ENCODE measurements at regions not wholly inside any gene's neighbourhood (a gene's known extent, or its start where the extent isn't known, plus 50 kb on each side); places are given as distances from the start of the nearest gene placed in this dataset.

DNA sequence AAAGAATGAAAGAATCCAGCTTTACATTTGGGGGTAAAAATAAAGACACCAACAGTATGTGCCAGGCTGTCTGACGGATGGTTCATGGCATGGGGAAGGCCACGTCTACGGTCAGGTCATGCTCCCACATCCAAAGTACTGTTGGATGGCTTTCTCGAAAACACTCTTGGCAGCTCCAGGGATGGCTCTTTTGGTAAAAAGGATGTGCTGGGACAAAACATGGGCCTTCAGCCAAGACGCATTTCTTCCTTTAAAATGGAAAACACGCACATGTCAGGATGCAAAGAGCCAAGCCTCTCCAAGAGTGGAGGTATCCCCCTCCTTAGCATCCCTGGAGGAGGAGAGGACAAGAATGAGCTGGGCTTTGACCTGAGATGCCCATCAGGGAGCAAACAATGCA, 376.5 kb upstream of the KLHL29 start:
- Mint-ChIP-seq H3K4me1 (ENCODE audit: low read depth) (no peaks in the 10 kb centered on the region), H3K9me3 (no peaks in the 10 kb centered on the region), H3K36me3 (ENCODE audit: low read depth) (no peaks in the 10 kb centered on the region), H3K27ac (no peak overlapping the region), H3K4me3 (no peak overlapping the region), H3K27me3 (no peaks in the 10 kb centered on the region)
- no peak for DNase-seq

DNA sequence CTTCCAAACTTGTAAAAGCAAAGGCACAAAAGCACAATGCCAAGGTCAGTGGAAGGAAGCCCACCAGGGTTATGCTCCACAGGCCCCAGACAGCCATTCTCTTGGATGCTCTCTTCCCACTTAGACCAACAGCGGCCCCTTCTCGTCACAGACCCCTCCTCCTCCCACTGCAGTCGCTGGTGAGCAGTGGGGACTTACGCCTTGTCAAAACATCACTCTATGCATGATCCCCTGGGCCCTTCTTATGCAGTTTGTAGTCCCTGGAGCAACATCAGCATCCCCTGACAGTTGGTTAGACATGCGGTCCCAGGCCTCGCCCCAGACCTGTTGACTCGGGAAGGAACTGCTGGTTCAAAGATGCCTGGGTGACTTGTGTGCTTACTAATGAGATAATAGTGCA, 376.0 kb upstream of the KLHL29 start:
- Mint-ChIP-seq H3K27ac (no peak overlapping the region), H3K4me1 (ENCODE audit: low read depth) (no peaks in the 10 kb centered on the region), H3K27me3 (no peaks in the 10 kb centered on the region), H3K36me3 (ENCODE audit: low read depth) (no peaks in the 10 kb centered on the region), H3K4me3 (no peak overlapping the region), H3K9me3 (no peaks in the 10 kb centered on the region)
- DNase-seq: no peak

DNA sequence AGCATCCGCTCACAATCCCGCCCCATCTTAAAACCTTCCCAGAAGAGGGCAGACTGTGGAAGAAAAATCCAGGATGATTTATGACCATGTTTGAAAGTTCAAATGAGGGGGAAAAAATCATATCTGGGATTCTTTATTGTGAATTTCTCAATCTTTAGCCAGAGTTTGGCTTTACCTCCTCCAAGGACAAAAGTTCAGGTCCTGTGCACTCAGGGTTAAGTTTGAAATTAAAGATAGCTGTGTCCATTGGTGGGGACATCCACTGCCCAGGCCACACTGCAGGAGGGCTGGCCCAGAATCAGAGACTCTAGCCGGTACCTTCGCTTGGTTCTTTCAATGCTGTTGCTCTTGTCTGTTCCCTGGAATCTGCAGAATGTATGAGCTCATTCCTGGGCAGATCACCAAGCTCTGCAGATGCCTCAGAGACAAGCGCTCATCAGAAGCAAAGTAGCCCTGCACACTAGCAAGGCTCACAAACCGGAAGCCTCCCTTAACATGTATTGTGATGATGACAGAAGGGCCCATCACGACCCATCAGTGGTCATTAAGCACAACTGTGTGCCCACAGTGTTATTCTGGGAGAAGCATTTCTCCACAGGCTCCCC, 375.3 kb upstream of the KLHL29 start:
- no peaks in the 10 kb centered on the region for H3K9me3 Mint-ChIP-seq
- H3K36me3 Mint-ChIP-seq (ENCODE audit: low read depth): no peaks in the 10 kb centered on the region
- H3K27ac Mint-ChIP-seq: no peak overlapping the region
- H3K27me3 Mint-ChIP-seq: no peaks in the 10 kb centered on the region
- DNase-seq: no peak
- H3K4me3 Mint-ChIP-seq: no peak overlapping the region
- H3K4me1 Mint-ChIP-seq (ENCODE audit: low read depth): no peaks in the 10 kb centered on the region

DNA sequence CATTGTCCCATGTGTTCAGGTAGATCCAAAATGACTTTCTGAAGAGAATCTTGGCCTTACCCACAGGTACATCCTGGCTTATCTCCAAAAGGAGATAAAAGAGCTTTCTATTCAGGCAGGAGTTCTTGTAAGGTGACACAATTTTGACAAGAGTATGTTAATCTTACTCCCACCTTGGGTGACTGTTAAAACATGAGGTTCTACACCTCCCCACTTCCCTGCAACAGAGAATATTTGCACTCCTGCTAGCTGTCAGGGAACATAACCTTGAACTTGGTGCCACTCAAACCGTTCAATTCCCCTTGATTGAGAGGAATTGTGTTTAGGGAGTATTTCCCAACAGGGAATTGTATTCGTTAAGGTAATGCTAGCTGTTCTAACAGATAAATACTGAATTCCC, 372.5 kb upstream of the KLHL29 start:
- Mint-ChIP-seq H3K27me3 (no peaks in the 10 kb centered on the region), H3K4me3 (no peak overlapping the region), H3K9me3 (no peaks in the 10 kb centered on the region), H3K27ac (no peak overlapping the region), H3K36me3 (ENCODE audit: low read depth) (no peaks in the 10 kb centered on the region), H3K4me1 (ENCODE audit: low read depth) (no peaks in the 10 kb centered on the region)
- no peak for DNase-seq

DNA sequence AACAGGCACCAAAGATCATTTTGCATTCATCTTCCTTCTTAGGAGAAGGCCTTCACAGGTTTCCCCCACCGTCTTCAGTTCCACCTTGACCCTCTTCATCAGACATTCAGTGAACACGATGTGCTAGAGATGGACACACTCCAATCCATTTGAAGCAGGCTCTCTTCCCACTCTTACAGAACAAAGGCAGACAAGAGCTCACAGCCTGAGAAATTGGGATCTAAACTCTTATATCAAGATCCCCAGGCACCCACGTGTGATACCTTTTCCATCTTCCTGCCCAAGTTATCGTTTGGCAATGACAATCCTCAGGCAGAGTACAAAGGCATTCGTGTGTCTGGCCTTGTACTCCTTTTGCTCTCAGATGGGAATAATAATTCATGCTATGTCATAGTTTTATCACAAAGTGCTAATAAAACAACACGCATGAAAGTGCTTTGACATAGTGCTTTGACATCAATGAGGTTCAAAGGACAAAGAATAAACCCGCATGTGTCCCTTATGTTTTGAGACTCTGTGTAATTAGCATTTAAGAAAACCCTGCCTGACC, 369.3 kb upstream of the KLHL29 start:
- no peak overlapping the region for H3K27ac Mint-ChIP-seq

DNA sequence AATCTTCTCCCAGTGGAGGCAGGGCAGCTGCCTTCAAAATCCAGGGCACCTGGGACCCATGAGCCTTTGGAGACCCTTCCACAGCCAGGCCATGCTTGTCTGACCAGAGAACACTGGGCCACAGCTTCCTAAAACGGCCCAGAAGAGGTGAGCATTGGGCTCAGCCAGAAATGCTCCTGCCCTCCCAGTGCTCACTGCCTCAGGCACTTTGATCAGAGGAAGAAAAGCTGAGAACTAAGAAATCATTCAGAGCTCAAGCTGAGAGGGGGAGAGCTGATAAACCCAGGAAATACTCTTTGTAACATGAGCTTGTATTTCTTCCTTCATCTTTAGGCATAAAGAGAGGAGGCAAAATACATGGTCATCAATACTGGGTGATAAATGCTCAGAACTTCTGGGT, 365.5 kb upstream of the KLHL29 start:
- Mint-ChIP-seq H3K27ac (no peak overlapping the region), H3K9me3 (no peaks in the 10 kb centered on the region), H3K27me3 (no peaks in the 10 kb centered on the region)

More for the DNA sequence above, 369.3 kb upstream of the KLHL29 start:
- H3K27me3 Mint-ChIP-seq: no peaks in the 10 kb centered on the region
- DNase-seq: no peak
- H3K36me3 Mint-ChIP-seq (ENCODE audit: low read depth): no peaks in the 10 kb centered on the region
- no peaks in the 10 kb centered on the region for H3K9me3 Mint-ChIP-seq
- H3K4me3 Mint-ChIP-seq: no peak overlapping the region
- H3K4me1 Mint-ChIP-seq (ENCODE audit: low read depth): no peaks in the 10 kb centered on the region

DNA sequence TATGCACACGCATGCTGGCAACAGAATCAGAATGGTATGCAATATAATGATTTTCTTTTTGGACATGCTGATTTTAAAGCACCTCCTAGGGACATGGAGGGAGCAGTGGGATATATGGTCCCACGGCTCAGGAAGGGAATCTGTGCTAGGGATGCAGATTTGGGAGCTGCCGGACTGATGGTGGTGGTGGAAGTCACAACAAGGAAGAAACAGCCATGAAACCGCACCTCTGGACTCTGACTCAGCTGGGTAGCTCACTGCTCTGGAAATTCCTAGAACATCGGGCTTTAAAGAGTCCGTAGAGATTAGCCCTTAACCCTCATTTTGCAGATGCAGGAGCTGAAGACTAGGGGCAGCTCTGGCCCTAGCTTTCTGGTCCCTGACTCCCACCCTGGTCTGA, 364.3 kb upstream of the KLHL29 start:
- Mint-ChIP-seq H3K27me3 (no peaks in the 10 kb centered on the region), H3K36me3 (ENCODE audit: low read depth) (no peaks in the 10 kb centered on the region), H3K27ac (no peak overlapping the region), H3K4me3 (no peak overlapping the region), H3K4me1 (ENCODE audit: low read depth) (no peaks in the 10 kb centered on the region), H3K9me3 (no peaks in the 10 kb centered on the region)
- no peak for DNase-seq

More for the DNA sequence above, 365.5 kb upstream of the KLHL29 start:
- DNase-seq: no peak
- no peaks in the 10 kb centered on the region for H3K36me3 Mint-ChIP-seq (ENCODE audit: low read depth)
- no peaks in the 10 kb centered on the region for H3K4me1 Mint-ChIP-seq (ENCODE audit: low read depth)
- no peak overlapping the region for H3K4me3 Mint-ChIP-seq

DNA sequence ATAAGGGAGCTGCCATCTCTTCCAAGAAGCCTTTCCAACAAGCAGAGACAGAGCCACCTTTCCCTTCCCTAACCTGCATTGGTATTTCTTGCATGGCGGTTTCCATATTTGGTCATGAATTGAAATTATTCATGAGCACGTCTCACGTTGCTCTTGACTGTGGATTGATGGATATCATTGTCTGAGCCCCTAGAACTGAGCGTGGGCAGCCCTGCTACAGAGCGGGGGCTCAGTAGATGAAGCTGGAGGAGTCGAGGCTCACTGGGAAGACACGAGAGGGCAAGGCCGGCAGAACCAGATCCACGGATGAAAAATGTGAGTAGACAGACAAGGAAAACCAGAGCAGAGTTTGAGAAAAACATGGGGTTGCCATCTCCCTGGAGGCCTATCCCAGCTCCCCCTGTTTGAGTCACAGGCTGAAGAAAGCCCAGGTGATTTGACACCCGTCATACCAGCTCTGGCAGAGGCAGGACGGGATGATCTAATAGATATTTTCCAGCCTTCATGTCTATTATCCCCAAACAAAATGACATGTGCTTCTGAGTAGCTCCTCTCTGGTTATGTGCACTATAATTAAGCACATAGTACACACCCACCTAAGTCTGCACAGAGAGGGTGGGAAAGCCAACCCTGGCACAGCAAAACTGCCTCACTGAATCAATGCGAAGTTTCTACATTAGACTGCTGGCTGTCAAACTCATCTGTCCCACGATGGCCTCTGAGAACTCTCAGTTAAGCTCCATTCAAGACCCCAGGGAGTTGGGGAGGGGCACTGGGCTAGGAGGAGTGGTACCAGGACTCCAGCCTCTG, 363.5 kb upstream of the KLHL29 start:
- Mint-ChIP-seq H3K9me3 (no peaks in the 10 kb centered on the region), H3K4me1 (ENCODE audit: low read depth) (no peaks in the 10 kb centered on the region), H3K36me3 (ENCODE audit: low read depth) (no peaks in the 10 kb centered on the region), H3K4me3 (no peak overlapping the region), H3K27ac (no peak overlapping the region), H3K27me3 (no peaks in the 10 kb centered on the region)
- no peak for DNase-seq

DNA sequence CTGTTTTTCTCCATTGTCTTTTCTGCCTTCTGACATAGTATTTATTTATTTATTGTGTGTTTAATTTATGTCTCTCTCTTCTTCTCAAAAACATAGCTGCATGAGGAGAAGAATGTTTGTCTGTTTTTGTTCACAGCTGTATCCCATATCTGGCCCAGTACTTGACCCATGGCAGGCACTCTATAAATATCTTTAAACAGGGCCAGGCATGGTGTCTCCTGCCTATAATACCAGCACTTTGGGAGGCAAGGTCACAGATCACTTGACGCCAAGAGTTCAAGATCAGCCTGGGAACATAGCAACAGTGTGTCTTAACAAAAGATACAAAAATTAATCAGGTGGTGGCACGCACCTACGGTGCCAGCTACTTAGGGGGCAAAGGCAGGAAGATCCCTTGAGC, 361.3 kb upstream of the KLHL29 start:
- Mint-ChIP-seq H3K4me3 (no peak overlapping the region), H3K27ac (no peak overlapping the region), H3K27me3 (peaks cover 6% of the 10 kb centered on the region), H3K4me1 (ENCODE audit: low read depth) (no peaks in the 10 kb centered on the region), H3K9me3 (no peaks in the 10 kb centered on the region), H3K36me3 (ENCODE audit: low read depth) (no peaks in the 10 kb centered on the region)
- DNase-seq: no peak

DNA sequence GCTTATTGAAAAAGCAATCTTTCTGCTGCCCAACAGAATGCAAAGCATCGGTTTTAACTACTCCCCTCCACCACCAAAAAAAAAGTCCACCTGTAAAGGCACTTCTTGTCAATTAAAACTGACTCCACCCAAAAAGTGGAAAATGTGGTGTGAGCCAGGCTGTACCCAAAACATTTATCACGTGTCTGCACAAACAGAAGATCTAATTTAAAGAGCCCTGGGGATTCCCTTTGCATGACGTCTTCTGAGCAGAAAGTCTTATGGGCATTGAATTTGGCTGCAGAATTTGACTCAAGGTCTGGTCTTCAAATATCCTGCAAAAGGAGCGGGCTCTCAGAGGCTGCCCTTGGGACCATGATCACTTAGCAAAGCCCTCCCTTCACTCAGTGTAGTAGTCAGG, 358.3 kb upstream of the KLHL29 start:
- Mint-ChIP-seq H3K9me3 (no peaks in the 10 kb centered on the region), H3K36me3 (ENCODE audit: low read depth) (no peaks in the 10 kb centered on the region), H3K27ac (no peak overlapping the region), H3K4me1 (ENCODE audit: low read depth) (no peaks in the 10 kb centered on the region), H3K27me3 (peaks cover 9% of the 10 kb centered on the region), H3K4me3 (no peak overlapping the region)
- DNase-seq: no peak

DNA sequence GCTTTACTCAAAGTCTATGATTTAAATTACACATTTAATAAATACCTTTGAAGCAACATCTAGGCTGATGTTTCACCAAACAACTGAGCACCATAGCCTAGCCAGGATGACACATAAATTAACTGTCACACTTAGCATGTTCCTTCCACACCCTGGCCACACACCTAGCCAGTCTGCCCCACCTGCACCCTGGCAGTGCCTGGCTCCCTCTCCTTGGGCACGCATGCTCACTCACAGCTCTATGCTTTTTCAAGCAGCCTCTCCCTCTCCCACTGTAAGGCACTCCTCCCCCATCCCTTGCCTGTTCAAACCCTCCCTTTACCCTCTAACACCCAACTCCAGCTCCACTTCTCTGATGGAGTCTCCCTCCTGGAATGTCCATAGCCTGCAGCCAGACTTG, 357.6 kb upstream of the KLHL29 start:
- no peaks in the 10 kb centered on the region for H3K36me3 Mint-ChIP-seq (ENCODE audit: low read depth)
- no peaks in the 10 kb centered on the region for H3K4me1 Mint-ChIP-seq (ENCODE audit: low read depth)
- no peak for DNase-seq
- peaks cover 9% of the 10 kb centered on the region for H3K27me3 Mint-ChIP-seq
- no peak overlapping the region for H3K4me3 Mint-ChIP-seq
- H3K27ac Mint-ChIP-seq: no peak overlapping the region
- no peaks in the 10 kb centered on the region for H3K9me3 Mint-ChIP-seq

DNA sequence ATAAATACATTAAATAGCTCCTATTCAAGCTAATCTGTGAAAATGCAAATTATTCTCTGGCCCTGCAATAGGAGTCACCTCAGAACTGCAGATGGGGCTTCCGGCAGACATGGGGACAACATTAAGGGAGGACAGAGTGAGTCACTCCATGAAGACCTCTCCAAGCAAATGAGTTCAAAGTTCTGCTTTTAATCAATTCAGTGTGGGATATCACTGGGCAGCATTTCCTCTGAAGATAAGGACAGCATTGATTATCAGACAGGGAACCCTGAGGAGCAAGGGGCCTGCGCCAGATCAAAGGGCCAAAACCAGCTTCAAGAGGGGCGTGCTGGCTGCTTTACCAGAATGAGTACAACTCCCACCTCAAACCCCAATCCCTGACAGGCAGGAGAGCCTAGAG, 356.9 kb upstream of the KLHL29 start:
- Mint-ChIP-seq H3K4me3 (no peak overlapping the region), H3K4me1 (ENCODE audit: low read depth) (no peaks in the 10 kb centered on the region), H3K9me3 (no peaks in the 10 kb centered on the region), H3K27me3 (peaks cover 9% of the 10 kb centered on the region), H3K27ac (no peak overlapping the region), H3K36me3 (ENCODE audit: low read depth) (no peaks in the 10 kb centered on the region)
- DNase-seq: no peak

DNA sequence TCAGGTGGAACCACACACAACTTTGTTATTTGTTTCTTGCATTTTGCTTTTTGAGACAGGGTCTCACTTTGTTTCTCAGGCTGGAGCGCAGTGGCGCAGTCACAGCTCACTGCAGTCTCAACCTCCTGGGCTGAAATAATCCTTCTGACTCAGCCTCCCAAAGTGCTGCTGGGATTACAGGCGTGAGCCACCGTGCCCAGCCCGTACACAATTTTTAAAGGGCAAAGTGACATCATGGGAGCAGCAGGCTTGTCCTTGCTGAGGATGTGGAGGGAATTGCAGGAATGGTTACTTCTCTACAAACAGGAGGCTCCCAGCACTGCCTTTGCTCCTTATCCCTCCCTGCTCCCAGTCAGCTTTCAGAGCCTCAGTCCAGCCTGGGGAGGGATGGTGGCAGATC, 355.9 kb upstream of the KLHL29 start:
- Mint-ChIP-seq H3K4me3 (no peak overlapping the region), H3K27ac (no peak overlapping the region), H3K36me3 (ENCODE audit: low read depth) (no peaks in the 10 kb centered on the region), H3K27me3 (peaks cover 9% of the 10 kb centered on the region), H3K4me1 (ENCODE audit: low read depth) (no peaks in the 10 kb centered on the region), H3K9me3 (no peaks in the 10 kb centered on the region)
- no peak for DNase-seq

DNA sequence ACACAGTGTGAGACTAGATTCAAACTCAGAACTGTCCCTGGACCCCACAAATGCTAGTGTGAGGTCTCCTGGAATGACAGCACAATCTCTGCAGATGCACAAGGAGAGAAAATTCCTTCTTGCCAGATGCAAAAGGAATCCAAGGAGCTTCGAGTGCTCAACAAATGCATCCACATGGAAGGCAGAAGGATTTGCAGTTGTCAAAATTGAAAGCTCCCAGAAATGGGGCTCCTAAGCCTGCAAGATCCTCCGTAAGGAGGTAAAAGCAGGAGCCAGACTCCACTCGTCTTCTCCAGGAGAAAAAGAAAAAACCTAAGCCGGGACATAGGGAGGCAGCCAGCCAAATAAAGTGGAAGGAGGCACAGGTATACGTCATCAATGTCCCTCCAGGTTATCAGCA, 355.0 kb upstream of the KLHL29 start:
- Mint-ChIP-seq H3K4me1 (ENCODE audit: low read depth) (no peaks in the 10 kb centered on the region), H3K4me3 (no peak overlapping the region), H3K27ac (no peak overlapping the region), H3K36me3 (ENCODE audit: low read depth) (no peaks in the 10 kb centered on the region), H3K27me3 (peaks cover 9% of the 10 kb centered on the region), H3K9me3 (no peaks in the 10 kb centered on the region)
- DNase-seq: no peak

DNA sequence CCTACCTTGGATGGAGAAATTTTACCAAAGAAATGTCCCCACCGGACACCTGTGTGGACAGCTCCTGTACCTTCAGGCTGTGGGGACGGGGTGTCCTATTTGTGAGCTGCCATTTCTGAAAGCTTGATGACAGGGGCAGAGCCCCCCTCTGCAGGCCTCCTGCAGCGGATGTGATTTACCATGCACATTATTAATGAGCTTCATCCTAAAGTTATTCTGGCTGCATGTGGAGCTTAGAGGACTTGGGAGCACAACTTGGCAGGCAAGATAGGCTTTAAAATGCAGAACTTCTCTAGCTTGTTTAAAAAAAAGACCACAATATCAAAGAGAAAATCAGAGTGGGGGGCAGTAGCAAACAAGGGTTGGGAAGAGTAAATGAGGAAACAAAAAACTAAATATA, 350.0 kb upstream of the KLHL29 start:
- Mint-ChIP-seq H3K4me1 (ENCODE audit: low read depth) (no peaks in the 10 kb centered on the region), H3K27ac (no peak overlapping the region), H3K36me3 (ENCODE audit: low read depth) (no peaks in the 10 kb centered on the region), H3K27me3 (no peaks in the 10 kb centered on the region), H3K4me3 (no peak overlapping the region), H3K9me3 (no peaks in the 10 kb centered on the region)
- no peak for DNase-seq

All from activated T-cell treated with anti-CD3 and anti-CD28 coated beads, Interleukin-2, amount 50 U/mL, for 24 hours (primary cell).